NCI-H1930 (cell line): ENCODE measurements at regions not wholly inside any gene's neighbourhood (a gene's known extent, or its start where the extent isn't known, plus 50 kb on each side); places are given as distances from the start of the nearest gene placed in this dataset.

Experiments used
- DNase-seq, 2 experiments: peaks; one replicate each; lab custom pipeline; 2025; lab: John Stamatoyannopoulos, UW

GRCh38 chr9:25613709-25614108 lies 64.5 kb downstream of the TUSC1 start:
- no peak for DNase-seq

GRCh38 chr9:25603106-25603505 lies 75.1 kb downstream of the TUSC1 start:
- DNase-seq: no peak

GRCh38 chr9:25602400-25603044 lies 75.7 kb downstream of the TUSC1 start:
- DNase-seq: no peak

- no peak for DNase-seq
Observed at GRCh38 chr9:25600501-25600900, 77.7 kb downstream of the TUSC1 start.

- DNase-seq: no peak
Observed at GRCh38 chr9:25584611-25585010, 93.6 kb downstream of the TUSC1 start.

- no peak for DNase-seq
Observed at GRCh38 chr9:25573281-25573680, 105.0 kb downstream of the TUSC1 start.

- DNase-seq: no peak
Observed at GRCh38 chr9:25571491-25571890, 106.8 kb downstream of the TUSC1 start.

- no peak for DNase-seq
Observed at GRCh38 chr9:25570802-25571201, 107.4 kb downstream of the TUSC1 start.

- no peak for DNase-seq
Observed at GRCh38 chr9:25562101-25562500, 116.1 kb downstream of the TUSC1 start.

- no peak for DNase-seq
Observed at GRCh38 chr9:25557645-25558300, 120.5 kb downstream of the TUSC1 start.

GRCh38 chr9:25556540-25556939 lies 121.7 kb downstream of the TUSC1 start:
- no peak for DNase-seq

GRCh38 chr9:25548847-25549246 lies 129.4 kb downstream of the TUSC1 start:
- DNase-seq: no peak

- no peak for DNase-seq
Observed at GRCh38 chr9:25543806-25544205, 134.4 kb downstream of the TUSC1 start.

GRCh38 chr9:25542319-25542718 lies 135.9 kb downstream of the TUSC1 start:
- DNase-seq: no peak

GRCh38 chr9:25537808-25538207 lies 140.4 kb downstream of the TUSC1 start:
- no peak for DNase-seq

GRCh38 chr9:25519286-25519685 lies 159.0 kb downstream of the TUSC1 start:
- no peak for DNase-seq

GRCh38 chr9:25517701-25518100 lies 160.5 kb downstream of the TUSC1 start:
- DNase-seq: no peak

GRCh38 chr9:25513509-25514033 lies 164.7 kb downstream of the TUSC1 start:
- DNase-seq: no peak

GRCh38 chr9:25505644-25506043 lies 172.6 kb downstream of the TUSC1 start:
- no peak for DNase-seq

- peak; percentile 9 to 35 for DNase-seq
Observed at GRCh38 chr9:25481372-25481771, 196.9 kb downstream of the TUSC1 start.

- no peak for DNase-seq
Observed at GRCh38 chr9:25480696-25481095, 197.5 kb downstream of the TUSC1 start.

GRCh38 chr9:25472681-25473080 lies 205.6 kb downstream of the TUSC1 start:
- no peak for DNase-seq

- no peak for DNase-seq
Observed at GRCh38 chr9:25472085-25472607, 206.1 kb downstream of the TUSC1 start.
